ENCODE measurements at regions not wholly inside any gene's neighbourhood (a gene's known extent, or its start where the extent isn't known, plus 50 kb on each side); places are given as distances from the start of the nearest gene placed in this dataset.

DNA sequence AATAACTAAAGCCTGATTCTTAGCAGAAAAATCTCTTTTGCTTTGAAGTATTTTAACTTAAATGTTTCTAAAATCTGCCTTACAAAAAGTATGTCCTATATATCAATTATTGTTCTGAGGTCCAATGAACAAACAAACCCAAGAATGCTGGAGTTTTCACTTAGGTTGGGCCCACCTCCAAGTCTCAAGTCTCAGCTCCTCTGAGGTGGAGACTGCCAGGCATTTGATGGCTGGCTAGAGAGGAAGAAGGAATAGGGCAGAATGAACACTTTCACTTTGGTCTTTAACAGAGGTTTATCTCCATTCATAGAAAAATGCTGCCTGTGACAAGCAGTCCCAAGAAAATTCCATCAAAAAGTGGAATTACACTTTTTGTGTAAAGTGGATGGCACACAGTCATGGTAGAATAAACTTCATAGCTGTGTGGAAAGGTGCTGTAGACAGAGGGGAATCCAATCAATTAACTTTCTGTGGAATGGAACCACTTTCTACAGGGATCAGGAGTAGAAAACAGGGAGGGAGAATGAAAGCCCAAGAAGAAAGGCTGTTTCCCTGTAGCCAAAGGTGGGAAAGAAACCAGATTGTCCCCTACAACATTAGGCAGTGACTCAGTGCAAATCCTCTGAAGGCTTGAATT lies 349.4 kb upstream of the RUNX1 start:
- intact Hi-C loops (cut with micrococcal nuclease; ENCODE audit: unreplicated experiment) (no loop called here), in situ Hi-C loops (cut with HindIII; ENCODE audit: extremely low pct_ligation_motif_present, low pct_unique_long_range_greater_than_20kb) (no loop called here)
- ChIA-PET CTCF (ENCODE audit: low intra/inter-chr PET ratio, low total read pairs) (no interaction called here), POLR2A (no interaction called here)
- no peak for FAIRE-seq
- Histone ChIP-seq H2AFZ (ENCODE audit: low read length) (no peak overlapping the region), H3K79me2 (ENCODE audit: insufficient read depth, low read length) (no peaks in the 10 kb centered on the region), H3K4me1 (ENCODE audit: insufficient read depth, low read length) (0 out of 2 replicates have a peak, but pooled peaks cover 6% of the 10 kb centered on the region), H3K4me2 (ENCODE audit: low read depth, low read length) (no peak overlapping the region), H3K27ac (ENCODE audit: extremely low read length, insufficient read depth, low read length) (no peak overlapping the region), H3K4me3 (replicated peaks in 1 of 3; ENCODE audit: insufficient read depth in 1 of 3, low read depth in 2 of 3, low read length in 3 of 3) (no peak overlapping the region), H3K9ac (ENCODE audit: insufficient read depth, low read depth, low read length) (no peak overlapping the region), H3K9me3 (ENCODE audit: low read length) (no peaks in the 10 kb centered on the region), H4K20me1 (ENCODE audit: insufficient read depth, low read length) (no peaks in the 10 kb centered on the region), H3K27me3 (ENCODE audit: control insufficient read depth in 1 of 2, insufficient read depth in 2 of 2, low read length in 2 of 2) (peaks cover 0 to 4% of the 10 kb centered on the region in 2 experiments; a peak in 3 of 5 replicates), H3K36me3 (replicated peaks in 1 of 2; ENCODE audit: control insufficient read depth in 1 of 2, insufficient read depth in 2 of 2, low read length in 2 of 2) (no peaks in the 10 kb centered on the region)
- no peak for ATAC-seq
- TF ChIP-seq, protein P1, sequence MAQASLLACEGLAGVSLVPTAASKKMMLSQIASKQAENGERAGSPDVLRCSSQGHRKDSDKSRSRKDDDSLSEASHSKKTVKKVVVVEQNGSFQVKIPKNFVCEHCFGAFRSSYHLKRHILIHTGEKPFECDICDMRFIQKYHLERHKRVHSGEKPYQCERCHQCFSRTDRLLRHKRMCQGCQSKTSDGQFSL (CRISPR knock-in tag; IDR thresholded peaks at IDR 0.05) = no peak
- no peak for TF ChIP-seq SOX5 (CRISPR knock-in tag; IDR thresholded peaks at IDR 0.05; ENCODE audit: borderline replicate concordance)
- TF ChIP-seq ARNTL (CRISPR knock-in tag; IDR thresholded peaks at IDR 0.05) = no peak
- TF ChIP-seq NFKB2 (CRISPR knock-in tag; IDR thresholded peaks at IDR 0.05; ENCODE audit: borderline replicate concordance) = no peak
- TF ChIP-seq ZNF574 (CRISPR knock-in tag; IDR thresholded peaks at IDR 0.05) = no peak
- TF ChIP-seq ZNF770 (CRISPR knock-in tag; IDR thresholded peaks at IDR 0.05) = no peak
- no peak for TF ChIP-seq RNF2 (conservative IDR thresholded peaks at IDR 0.05; ENCODE audit: low read depth)
- no peak for DNase-seq (ENCODE audit: low spot score)
- BruUV-seq (replicated peaks) = no TSS peak

Data from HepG2 (cell line).